ENCODE measurements at regions not wholly inside any gene's neighbourhood (a gene's known extent, or its start where the extent isn't known, plus 50 kb on each side); places are given as distances from the start of the nearest gene placed in this dataset.

GRCh38 chr6:44025226-44025625, 102.0 kb downstream of the MRPL14 start:
- Mint-ChIP-seq H3K4me3 (ENCODE audit: unreplicated experiment) (no peak overlapping the region), H3K4me1 (ENCODE audit: low read depth) (peaks cover 35% of the 10 kb centered on the region), H3K27ac (ENCODE audit: unreplicated experiment) (no peak overlapping the region), H3K27me3 (ENCODE audit: low read depth) (peaks cover 7% of the 10 kb centered on the region), H3K9me3 (ENCODE audit: low read depth) (no peaks in the 10 kb centered on the region), H3K36me3 (ENCODE audit: low read depth) (no peaks in the 10 kb centered on the region)
- no peak for DNase-seq (ENCODE audit: low spot score)
- TF ChIP-seq CTCF (IDR thresholded peaks at IDR 0.05), result no peak

GRCh38 chr6:44024574-44025219, 102.6 kb downstream of the MRPL14 start:
- H3K27me3 Mint-ChIP-seq (ENCODE audit: low read depth), result peaks cover 10% of the 10 kb centered on the region
- peaks cover 2% of the 10 kb centered on the region for H3K36me3 Mint-ChIP-seq (ENCODE audit: low read depth)
- H3K4me1 Mint-ChIP-seq (ENCODE audit: low read depth), result peaks cover 32% of the 10 kb centered on the region
- no peak overlapping the region for H3K27ac Mint-ChIP-seq (ENCODE audit: unreplicated experiment)
- no peak for TF ChIP-seq CTCF (IDR thresholded peaks at IDR 0.05)
- no peak overlapping the region for H3K4me3 Mint-ChIP-seq (ENCODE audit: unreplicated experiment)
- H3K9me3 Mint-ChIP-seq (ENCODE audit: low read depth), result no peaks in the 10 kb centered on the region
- DNase-seq (ENCODE audit: low spot score), result no peak

- Mint-ChIP-seq H3K4me3 (ENCODE audit: unreplicated experiment) (no peak overlapping the region), H3K4me1 (ENCODE audit: low read depth) (peaks cover 27% of the 10 kb centered on the region), H3K9me3 (ENCODE audit: low read depth) (no peaks in the 10 kb centered on the region), H3K27ac (ENCODE audit: unreplicated experiment) (no peak overlapping the region), H3K36me3 (ENCODE audit: low read depth) (peaks cover 2% of the 10 kb centered on the region), H3K27me3 (ENCODE audit: low read depth) (peaks cover 10% of the 10 kb centered on the region)
- TF ChIP-seq CTCF (IDR thresholded peaks at IDR 0.05), result no peak
- no peak for DNase-seq (ENCODE audit: low spot score)
Measured at GRCh38 chr6:44023586-44024454, 103.4 kb downstream of the MRPL14 start.

- H3K27me3 Mint-ChIP-seq (ENCODE audit: low read depth), result peaks cover 10% of the 10 kb centered on the region
- no peak overlapping the region for H3K27ac Mint-ChIP-seq (ENCODE audit: unreplicated experiment)
- DNase-seq (ENCODE audit: low spot score), result no peak
- no peak for TF ChIP-seq CTCF (IDR thresholded peaks at IDR 0.05)
- H3K4me1 Mint-ChIP-seq (ENCODE audit: low read depth), result peaks cover 23% of the 10 kb centered on the region
- peaks cover 2% of the 10 kb centered on the region for H3K36me3 Mint-ChIP-seq (ENCODE audit: low read depth)
- no peaks in the 10 kb centered on the region for H3K9me3 Mint-ChIP-seq (ENCODE audit: low read depth)
- H3K4me3 Mint-ChIP-seq (ENCODE audit: unreplicated experiment), result no peak overlapping the region
Measured at GRCh38 chr6:44022671-44023352, 104.4 kb downstream of the MRPL14 start.

GRCh38 chr6:44022296-44022661, 105.0 kb downstream of the MRPL14 start:
- Mint-ChIP-seq H3K27me3 (ENCODE audit: low read depth) (peaks cover 10% of the 10 kb centered on the region), H3K9me3 (ENCODE audit: low read depth) (no peaks in the 10 kb centered on the region), H3K4me3 (ENCODE audit: unreplicated experiment) (no peak overlapping the region), H3K4me1 (ENCODE audit: low read depth) (peaks cover 23% of the 10 kb centered on the region), H3K36me3 (ENCODE audit: low read depth) (peaks cover 2% of the 10 kb centered on the region), H3K27ac (ENCODE audit: unreplicated experiment) (no peak overlapping the region)
- DNase-seq (ENCODE audit: low spot score), result no peak
- TF ChIP-seq CTCF (IDR thresholded peaks at IDR 0.05), result no peak

Data from chondrocyte (in vitro differentiated cells).